Ectodermal cell (in vitro differentiated cells): ENCODE measurements at regions not wholly inside any gene's neighbourhood (a gene's known extent, or its start where the extent isn't known, plus 50 kb on each side); places are given as distances from the start of the nearest gene placed in this dataset.

Source experiments
- H3K27ac ChIP-seq: 2 replicates; pipeline ENCODE4 v1.7.0; 2013; ENCODE audit warnings: mild to moderate bottlenecking, low read depth, low read length; ENCODE audit not compliant: insufficient read depth, poor library complexity, severe bottlenecking
- H3K27me3 ChIP-seq: 2 replicates; pipeline ENCODE4 v1.7.0; 2013; ENCODE audit warnings: mild to moderate bottlenecking, low read length; ENCODE audit not compliant: insufficient read depth, control insufficient read depth, poor library complexity, severe bottlenecking
- H3K36me3 ChIP-seq: one replicate; pipeline ENCODE4 v1.7.0; 2013; ENCODE audit warnings: low read length; ENCODE audit not compliant: control insufficient read depth, insufficient read depth
- H3K4me1 ChIP-seq: one replicate; pipeline ENCODE4 v1.7.0; 2013; ENCODE audit warnings: low read length; ENCODE audit not compliant: control insufficient read depth, insufficient read depth
- H3K4me3 ChIP-seq: 2 replicates; pipeline ENCODE4 v1.7.0; 2013; ENCODE audit warnings: low read depth, low read length, control low read depth; ENCODE audit not compliant: insufficient read depth
- H3K9me3 ChIP-seq: 2 replicates; pipeline ENCODE4 v1.7.0; 2013; ENCODE audit warnings: mild to moderate bottlenecking, low read length, moderate library complexity; ENCODE audit not compliant: control insufficient read depth
- WGBS, 2 experiments: methylation state at CpG; one replicate each; pipeline ENCODE4 v1.1.7; 2013; ENCODE audit warnings: missing lambda C conversion rate in 2 of 2; 5-methylcytosine and 5-hydroxymethylcytosine counted together

- Histone ChIP-seq H3K27ac (no peak overlapping the region), H3K36me3 (no peaks in the 10 kb centered on the region), H3K27me3 (no peaks in the 10 kb centered on the region), H3K4me1 (no peaks in the 10 kb centered on the region), H3K4me3 (no peak overlapping the region), H3K9me3 (no peaks in the 10 kb centered on the region)
- WGBS, 2 experiments: 90 to 97% methylated on average over 2 of the region's 3 CpGs
Measured at GRCh38 chr12:58342736-58343135, 401.4 kb downstream of the ATP23 start.

- H3K4me3 ChIP-seq: no peak overlapping the region
- H3K9me3 ChIP-seq: no peaks in the 10 kb centered on the region
- H3K27me3 ChIP-seq: no peaks in the 10 kb centered on the region
- 47 to 49% methylated on average over 6 of the region's 7 CpGs for WGBS, 2 experiments
- no peaks in the 10 kb centered on the region for H3K36me3 ChIP-seq
- no peak overlapping the region for H3K27ac ChIP-seq
- no peaks in the 10 kb centered on the region for H3K4me1 ChIP-seq
Measured at GRCh38 chr12:58346032-58346632, 404.8 kb downstream of the ATP23 start.

GRCh38 chr12:58347188-58347587 is 405.8 kb downstream of the ATP23 start:
- Histone ChIP-seq H3K4me3 (no peak overlapping the region), H3K9me3 (no peaks in the 10 kb centered on the region), H3K36me3 (no peaks in the 10 kb centered on the region), H3K27ac (no peak overlapping the region), H3K4me1 (no peaks in the 10 kb centered on the region), H3K27me3 (no peaks in the 10 kb centered on the region)
- WGBS, 2 experiments: 92 to 94% methylated on average over 2 of the region's 2 CpGs

- Histone ChIP-seq H3K27ac (no peak overlapping the region), H3K36me3 (no peaks in the 10 kb centered on the region), H3K27me3 (no peaks in the 10 kb centered on the region), H3K9me3 (no peaks in the 10 kb centered on the region), H3K4me3 (no peak overlapping the region), H3K4me1 (no peaks in the 10 kb centered on the region)
- 95 to 100% methylated on average over 1 to 2 of the region's 2 CpGs for WGBS, 2 experiments
Measured at GRCh38 chr12:58347691-58348090, 406.3 kb downstream of the ATP23 start.

- Histone ChIP-seq H3K4me1 (no peaks in the 10 kb centered on the region), H3K36me3 (no peaks in the 10 kb centered on the region), H3K4me3 (no peak overlapping the region), H3K27me3 (no peaks in the 10 kb centered on the region), H3K27ac (no peak overlapping the region), H3K9me3 (no peaks in the 10 kb centered on the region)
- 91 to 92% methylated on average over 2 of the region's 2 CpGs for WGBS, 2 experiments
Measured at GRCh38 chr12:58349161-58349560, 407.8 kb downstream of the ATP23 start.

GRCh38 chr12:58356794-58357193 is 415.4 kb downstream of the ATP23 start:
- WGBS, 2 experiments: 94 to 95% methylated on average over 5 of the region's 5 CpGs
- H3K27ac ChIP-seq: no peak overlapping the region
- no peaks in the 10 kb centered on the region for H3K27me3 ChIP-seq

GRCh38 chr12:58357511-58357910 is 416.1 kb downstream of the ATP23 start:
- Histone ChIP-seq H3K9me3 (no peaks in the 10 kb centered on the region), H3K4me1 (no peaks in the 10 kb centered on the region), H3K36me3 (no peaks in the 10 kb centered on the region), H3K27ac (no peak overlapping the region), H3K4me3 (no peak overlapping the region), H3K27me3 (no peaks in the 10 kb centered on the region)
- 72 to 75% methylated on average over 2 of the region's 2 CpGs for WGBS, 2 experiments

More at GRCh38 chr12:58356794-58357193, 415.4 kb downstream of the ATP23 start:
- H3K4me1 ChIP-seq: no peaks in the 10 kb centered on the region
- no peak overlapping the region for H3K4me3 ChIP-seq
- no peaks in the 10 kb centered on the region for H3K9me3 ChIP-seq
- no peaks in the 10 kb centered on the region for H3K36me3 ChIP-seq

- Histone ChIP-seq H3K36me3 (no peaks in the 10 kb centered on the region), H3K27ac (no peak overlapping the region), H3K4me1 (no peaks in the 10 kb centered on the region), H3K9me3 (no peaks in the 10 kb centered on the region), H3K27me3 (no peaks in the 10 kb centered on the region), H3K4me3 (no peak overlapping the region)
- 92 to 93% methylated on average over 3 of the region's 3 CpGs for WGBS, 2 experiments
Measured at GRCh38 chr12:58358369-58358768, 417.0 kb downstream of the ATP23 start.

- H3K27me3 ChIP-seq: no peaks in the 10 kb centered on the region
- WGBS, 2 experiments: 90% methylated on average over 7 to 8 of the region's 8 CpGs
- no peaks in the 10 kb centered on the region for H3K4me1 ChIP-seq
- no peaks in the 10 kb centered on the region for H3K36me3 ChIP-seq
- H3K27ac ChIP-seq: no peak overlapping the region
- no peaks in the 10 kb centered on the region for H3K9me3 ChIP-seq
- H3K4me3 ChIP-seq: no peak overlapping the region
Measured at GRCh38 chr12:58359084-58359483, 417.7 kb downstream of the ATP23 start.

GRCh38 chr12:58361056-58361455 is 419.7 kb downstream of the ATP23 start:
- no peaks in the 10 kb centered on the region for H3K4me1 ChIP-seq
- H3K27ac ChIP-seq: no peak overlapping the region
- no peaks in the 10 kb centered on the region for H3K36me3 ChIP-seq
- 67 to 88% methylated on average over 3 of the region's 3 CpGs for WGBS, 2 experiments
- no peak overlapping the region for H3K4me3 ChIP-seq
- H3K27me3 ChIP-seq: no peaks in the 10 kb centered on the region
- no peaks in the 10 kb centered on the region for H3K9me3 ChIP-seq

- Histone ChIP-seq H3K27me3 (no peaks in the 10 kb centered on the region), H3K9me3 (no peaks in the 10 kb centered on the region), H3K4me3 (no peak overlapping the region), H3K4me1 (no peaks in the 10 kb centered on the region), H3K27ac (no peak overlapping the region), H3K36me3 (no peaks in the 10 kb centered on the region)
Measured at GRCh38 chr12:58363971-58364370, 422.6 kb downstream of the ATP23 start.
